Hippocampal formation (tissue), 2 donors: ENCODE measurements at regions not wholly inside any gene's neighbourhood (a gene's known extent, or its start where the extent isn't known, plus 50 kb on each side); places are given as distances from the start of the nearest gene placed in this dataset.

Experiments
- DNase-seq, 2 donors: peaks; one replicate each; lab custom pipeline; 2025; lab: John Stamatoyannopoulos, UW

GRCh38 chr2:209367075-209367747, 56.6 kb upstream of the MAP2 start:
- no peak for DNase-seq

DNA sequence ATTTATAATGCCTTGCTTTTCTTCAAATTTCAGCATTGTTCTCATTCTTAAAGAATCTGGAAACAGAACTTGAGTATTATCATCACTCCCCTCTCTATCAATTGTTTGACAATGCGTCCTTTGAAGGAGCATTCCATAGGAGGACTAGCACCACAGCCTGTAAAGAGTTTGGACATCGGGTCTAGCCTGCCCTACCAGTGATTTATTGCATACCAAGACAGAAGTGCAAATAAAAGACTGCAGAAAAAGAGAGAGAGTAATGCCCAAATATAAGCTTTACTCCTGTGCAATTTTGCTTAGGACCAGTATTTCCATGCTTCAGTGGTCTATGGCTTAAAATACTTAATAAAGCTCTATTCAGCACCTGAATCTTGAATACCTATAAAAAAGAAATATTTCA, 55.4 kb upstream of the MAP2 start:
- DNase-seq, result no peak

GRCh38 chr2:209368914-209369313, 54.9 kb upstream of the MAP2 start:
- DNase-seq, result no peak

GRCh38 chr2:209369656-209370055, 54.2 kb upstream of the MAP2 start:
- no peak for DNase-seq

- no peak for DNase-seq
Observed at GRCh38 chr2:209371407-209371806, 52.4 kb upstream of the MAP2 start.
